ENCODE measurements at regions not wholly inside any gene's neighbourhood (a gene's known extent, or its start where the extent isn't known, plus 50 kb on each side); places are given as distances from the start of the nearest gene placed in this dataset.

DNA sequence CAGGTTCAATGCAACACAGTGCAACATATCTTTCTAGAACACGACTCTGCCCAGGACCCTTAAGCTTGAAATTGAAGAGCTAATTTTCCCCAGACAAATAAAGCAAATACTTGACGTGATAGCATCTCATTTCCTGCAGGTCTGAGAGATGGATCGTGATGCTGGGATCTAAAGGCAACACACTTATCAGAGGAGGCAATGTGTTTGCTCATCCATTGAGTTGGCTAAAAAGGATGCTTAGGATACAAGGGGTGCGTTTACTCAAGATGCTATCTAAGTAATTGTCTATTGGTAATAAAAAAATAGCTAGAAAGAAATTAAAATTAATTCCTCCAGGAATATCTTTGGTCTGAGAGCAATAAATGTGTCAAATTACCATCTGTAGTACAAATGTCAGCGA lies 129.0 kb downstream of the SOCS6 start:
- no peak for ATAC-seq (ENCODE audit: low read depth)
- no peaks in the 10 kb centered on the region for H3K9me3 ChIP-seq (ENCODE audit: severe bottlenecking)
- H3K27ac ChIP-seq (ENCODE audit: poor library complexity, severe bottlenecking) = no peak overlapping the region
- H3K4me1 ChIP-seq (ENCODE audit: insufficient read depth, poor library complexity, severe bottlenecking) = peaks cover 45% of the 10 kb centered on the region
- H3K4me3 ChIP-seq (ENCODE audit: severe bottlenecking) = no peak overlapping the region
- no peaks in the 10 kb centered on the region for H3K27me3 ChIP-seq (ENCODE audit: insufficient read depth, poor library complexity, severe bottlenecking)
- DNase-seq (ENCODE audit: low spot score) = no peak
- H3K36me3 ChIP-seq (ENCODE audit: low read depth) = no peaks in the 10 kb centered on the region
- TF ChIP-seq, protein P1, sequence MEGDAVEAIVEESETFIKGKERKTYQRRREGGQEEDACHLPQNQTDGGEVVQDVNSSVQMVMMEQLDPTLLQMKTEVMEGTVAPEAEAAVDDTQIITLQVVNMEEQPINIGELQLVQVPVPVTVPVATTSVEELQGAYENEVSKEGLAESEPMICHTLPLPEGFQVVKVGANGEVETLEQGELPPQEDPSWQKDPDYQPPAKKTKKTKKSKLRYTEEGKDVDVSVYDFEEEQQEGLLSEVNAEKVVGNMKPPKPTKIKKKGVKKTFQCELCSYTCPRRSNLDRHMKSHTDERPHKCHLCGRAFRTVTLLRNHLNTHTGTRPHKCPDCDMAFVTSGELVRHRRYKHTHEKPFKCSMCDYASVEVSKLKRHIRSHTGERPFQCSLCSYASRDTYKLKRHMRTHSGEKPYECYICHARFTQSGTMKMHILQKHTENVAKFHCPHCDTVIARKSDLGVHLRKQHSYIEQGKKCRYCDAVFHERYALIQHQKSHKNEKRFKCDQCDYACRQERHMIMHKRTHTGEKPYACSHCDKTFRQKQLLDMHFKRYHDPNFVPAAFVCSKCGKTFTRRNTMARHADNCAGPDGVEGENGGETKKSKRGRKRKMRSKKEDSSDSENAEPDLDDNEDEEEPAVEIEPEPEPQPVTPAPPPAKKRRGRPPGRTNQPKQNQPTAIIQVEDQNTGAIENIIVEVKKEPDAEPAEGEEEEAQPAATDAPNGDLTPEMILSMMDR (IDR thresholded peaks at IDR 0.05; ENCODE audit: poor library complexity, severe bottlenecking) = no peak

DNA sequence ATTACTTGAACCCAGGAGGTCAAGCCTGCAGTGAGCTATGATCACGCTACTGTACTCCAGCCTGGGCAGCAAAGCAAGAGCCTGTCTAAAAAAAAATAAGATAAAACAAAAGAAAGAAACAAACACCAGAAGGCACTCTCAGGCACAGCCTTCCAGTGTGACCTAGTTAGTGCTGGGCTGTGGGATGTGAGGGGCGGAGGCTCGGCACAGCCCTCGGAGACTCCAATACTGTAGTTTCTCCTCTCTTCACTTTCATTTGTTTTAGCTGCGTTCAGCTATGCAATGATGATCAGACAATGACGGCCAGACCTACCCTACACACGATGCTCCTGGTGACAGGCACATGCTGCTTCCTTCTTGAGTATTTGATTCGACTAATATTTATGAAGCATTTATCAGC lies 127.7 kb downstream of the SOCS6 start:
- no peak overlapping the region for H3K4me3 ChIP-seq (ENCODE audit: severe bottlenecking)
- no peak overlapping the region for H3K27ac ChIP-seq (ENCODE audit: poor library complexity, severe bottlenecking)
- no peaks in the 10 kb centered on the region for H3K9me3 ChIP-seq (ENCODE audit: severe bottlenecking)
- H3K4me1 ChIP-seq (ENCODE audit: insufficient read depth, poor library complexity, severe bottlenecking) = peaks cover 34% of the 10 kb centered on the region
- ATAC-seq (ENCODE audit: low read depth) (no peak), DNase-seq (ENCODE audit: low spot score) (no peak)
- TF ChIP-seq, protein P1 (IDR thresholded peaks at IDR 0.05; ENCODE audit: poor library complexity, severe bottlenecking) = no peak
- H3K27me3 ChIP-seq (ENCODE audit: insufficient read depth, poor library complexity, severe bottlenecking) = no peaks in the 10 kb centered on the region
- H3K36me3 ChIP-seq (ENCODE audit: low read depth) = no peaks in the 10 kb centered on the region

- Histone ChIP-seq H3K9me3 (ENCODE audit: severe bottlenecking) (no peaks in the 10 kb centered on the region), H3K27ac (ENCODE audit: poor library complexity, severe bottlenecking) (no peak overlapping the region), H3K36me3 (ENCODE audit: low read depth) (no peaks in the 10 kb centered on the region), H3K4me1 (ENCODE audit: insufficient read depth, poor library complexity, severe bottlenecking) (peaks cover 28% of the 10 kb centered on the region), H3K27me3 (ENCODE audit: insufficient read depth, poor library complexity, severe bottlenecking) (no peaks in the 10 kb centered on the region), H3K4me3 (ENCODE audit: severe bottlenecking) (no peak overlapping the region)
- DNase-seq (ENCODE audit: low spot score) (no peak), ATAC-seq (ENCODE audit: low read depth) (peak; percentile 97)
- TF ChIP-seq, protein P1 (IDR thresholded peaks at IDR 0.05; ENCODE audit: poor library complexity, severe bottlenecking) = no peak
Measured at GRCh38 chr18:70415823-70416488, 127.1 kb downstream of the SOCS6 start.

- H3K4me3 ChIP-seq (ENCODE audit: severe bottlenecking) = no peak overlapping the region
- DNase-seq (ENCODE audit: low spot score) (no peak), ATAC-seq (ENCODE audit: low read depth) (no peak)
- no peak overlapping the region for H3K27ac ChIP-seq (ENCODE audit: poor library complexity, severe bottlenecking)
- H3K4me1 ChIP-seq (ENCODE audit: insufficient read depth, poor library complexity, severe bottlenecking) = peaks cover 13% of the 10 kb centered on the region
- H3K9me3 ChIP-seq (ENCODE audit: severe bottlenecking) = no peaks in the 10 kb centered on the region
- H3K27me3 ChIP-seq (ENCODE audit: insufficient read depth, poor library complexity, severe bottlenecking) = no peaks in the 10 kb centered on the region
- no peaks in the 10 kb centered on the region for H3K36me3 ChIP-seq (ENCODE audit: low read depth)
- TF ChIP-seq, protein P1 (IDR thresholded peaks at IDR 0.05; ENCODE audit: poor library complexity, severe bottlenecking) = no peak
Measured at GRCh38 chr18:70414315-70414900, 125.6 kb downstream of the SOCS6 start.

DNA sequence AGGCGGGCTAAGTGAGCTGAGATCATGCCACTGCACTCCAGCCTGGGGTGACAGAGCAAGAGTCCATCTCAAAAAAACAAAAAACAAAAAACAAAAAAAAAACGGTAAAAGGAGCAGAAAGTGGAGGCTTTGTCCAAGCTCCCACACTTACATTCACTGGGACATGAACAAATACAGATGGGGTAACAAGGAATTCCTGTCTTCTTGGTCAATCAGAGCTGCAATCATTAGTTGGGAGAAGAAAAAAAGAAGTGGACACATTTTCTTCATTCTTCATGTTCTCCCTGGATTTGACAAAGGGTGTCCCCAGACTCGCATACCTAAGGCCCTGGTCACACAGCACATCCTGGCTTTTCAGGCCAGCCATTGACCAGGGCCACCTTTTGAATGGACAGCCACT lies 124.6 kb downstream of the SOCS6 start:
- H3K4me1 ChIP-seq (ENCODE audit: insufficient read depth, poor library complexity, severe bottlenecking) = peaks cover 10% of the 10 kb centered on the region

More for the DNA sequence above, 124.6 kb downstream of the SOCS6 start:
- no peak overlapping the region for H3K4me3 ChIP-seq (ENCODE audit: severe bottlenecking)
- ATAC-seq (ENCODE audit: low read depth) (no peak), DNase-seq (ENCODE audit: low spot score) (no peak)
- H3K36me3 ChIP-seq (ENCODE audit: low read depth) = no peaks in the 10 kb centered on the region
- TF ChIP-seq, protein P1 (IDR thresholded peaks at IDR 0.05; ENCODE audit: poor library complexity, severe bottlenecking) = no peak
- H3K27ac ChIP-seq (ENCODE audit: poor library complexity, severe bottlenecking) = no peak overlapping the region
- no peaks in the 10 kb centered on the region for H3K27me3 ChIP-seq (ENCODE audit: insufficient read depth, poor library complexity, severe bottlenecking)
- no peaks in the 10 kb centered on the region for H3K9me3 ChIP-seq (ENCODE audit: severe bottlenecking)
